GM12872 (cell line): ENCODE measurements at regions not wholly inside any gene's neighbourhood (a gene's known extent, or its start where the extent isn't known, plus 50 kb on each side); places are given as distances from the start of the nearest gene placed in this dataset.

Source experiments
- CTCF ChIP-seq: IDR thresholded peaks from 3 replicates; pipeline ENCODE4 v1.5.1; 2011; ENCODE audit warnings: low read depth, mild to moderate bottlenecking, low read length, moderate library complexity; ENCODE audit not compliant: insufficient read depth

GRCh38 chr13:73832825-73833224, 301.4 kb downstream of the KLF12 start:
- TF ChIP-seq CTCF = no peak

- TF ChIP-seq CTCF = no peak
Measured at GRCh38 chr13:73832128-73832588, 302.0 kb downstream of the KLF12 start.

GRCh38 chr13:73829416-73829815, 304.8 kb downstream of the KLF12 start:
- TF ChIP-seq CTCF = no peak

- no peak for TF ChIP-seq CTCF
Measured at GRCh38 chr13:73828811-73829210, 305.4 kb downstream of the KLF12 start.

- TF ChIP-seq CTCF = no peak
Measured at GRCh38 chr13:73827434-73827833, 306.8 kb downstream of the KLF12 start.

GRCh38 chr13:73825143-73825542, 309.1 kb downstream of the KLF12 start:
- no peak for TF ChIP-seq CTCF

GRCh38 chr13:73822668-73823592, 311.3 kb downstream of the KLF12 start:
- TF ChIP-seq CTCF = no peak
